ENCODE measurements at regions not wholly inside any gene's neighbourhood (a gene's known extent, or its start where the extent isn't known, plus 50 kb on each side); places are given as distances from the start of the nearest gene placed in this dataset.

GRCh38 chr9:71253011-71253410 is 131.6 kb upstream of the TRPM3 start (continued):
- TF ChIP-seq USF2 (IDR thresholded peaks at IDR 0.05) (no peak), ZSCAN20 (CRISPR knock-in tag; IDR thresholded peaks at IDR 0.05) (no peak), FOXS1 (CRISPR knock-in tag; IDR thresholded peaks at IDR 0.05) (no peak)

- DNase-seq (ENCODE audit: low read depth in 1 of 2, low spot score in 1 of 2) (no peak), FAIRE-seq (no peak), ATAC-seq (no peak)
- Histone ChIP-seq H3K4me1 (no peaks in the 10 kb centered on the region), H3K4me2 (no peak overlapping the region), H3K4me3 (no peak overlapping the region), H3K27ac (no peak overlapping the region), H3K9me3 (no peaks in the 10 kb centered on the region)
- CTCF ChIA-PET, result interaction anchor here (0.6 to 5.4 kb wide), 13 partner anchors 10 to 774 kb away, joined by 3 to 114 read pairs (median 5); no protein-coding TSS in a partner anchor
- POLR2A ChIA-PET, result no interaction called here
- TF ChIP-seq NFE2L2 (conservative IDR thresholded peaks at IDR 0.05; ENCODE audit: low read length) (no peak), SMC3 (IDR thresholded peaks at IDR 0.05) (no peak), MYC (IDR thresholded peaks at IDR 0.05; ENCODE audit: borderline replicate concordance, low read length) (no peak), POLR2AphosphoS2 (conservative IDR thresholded peaks at IDR 0.05; ENCODE audit: low read length) (no peak), CEBPB (IDR thresholded peaks at IDR 0.05) (no peak), EHMT2 (IDR thresholded peaks at IDR 0.05; ENCODE audit: low read depth) (no peak), POLR2A (IDR thresholded peaks at IDR 0.05; ENCODE audit: low read length) (no peak), PHF8 (IDR thresholded peaks at IDR 0.05; ENCODE audit: borderline replicate concordance, low read depth) (no peak), RCOR1 (IDR thresholded peaks at IDR 0.05; ENCODE audit: low read depth, low read length) (no peak), EP300 (IDR thresholded peaks at IDR 0.05) (no peak), MAX (IDR thresholded peaks at IDR 0.05) (no peak), CHD4 (IDR thresholded peaks at IDR 0.05; ENCODE audit: borderline replicate concordance) (no peak)
- WGBS (ENCODE audit: missing lambda C conversion rate), result under 1% methylated on average over 4 of the region's 4 CpGs
These were observed 129.2 kb upstream of the TRPM3 start for GRCh38 chr9:71250581-71250980.

GRCh38 chr9:71249729-71250317 is 128.4 kb upstream of the TRPM3 start:
- no peak overlapping the region for H3K4me2 ChIP-seq
- H3K4me3 ChIP-seq, result no peak overlapping the region
- CTCF ChIA-PET, result interaction anchor here (0.6 to 5.4 kb wide), 22 partner anchors 9 to 779 kb away, joined by 3 to 114 read pairs (median 4); no protein-coding TSS in a partner anchor
- FAIRE-seq (peak; percentile 97), DNase-seq (ENCODE audit: low read depth in 1 of 2, low spot score in 1 of 2) (peak; percentile 55 to 73), ATAC-seq (peak; percentile 90)
- no peak for TF ChIP-seq PHF8 (IDR thresholded peaks at IDR 0.05; ENCODE audit: borderline replicate concordance, low read depth)
- peak; percentile 96 for TF ChIP-seq CTCF (IDR thresholded peaks at IDR 0.05)
- 0 out of 2 replicates have a peak, but pooled peaks have one; percentile 37 for TF ChIP-seq MAX (IDR thresholded peaks at IDR 0.05)
- TF ChIP-seq BHLHE40 (IDR thresholded peaks at IDR 0.05; ENCODE audit: low read depth, low read length), result no peak
- TF ChIP-seq REST (IDR thresholded peaks at IDR 0.05), result no peak
- TF ChIP-seq ATOH8 (CRISPR knock-in tag; IDR thresholded peaks at IDR 0.05; ENCODE audit: low read depth), result no peak
- peak; percentile 91 for TF ChIP-seq SMC3 (IDR thresholded peaks at IDR 0.05)
- TF ChIP-seq RAD21 (conservative IDR thresholded peaks at IDR 0.05 in 1 of 2, IDR thresholded peaks at IDR 0.05 in 1 of 2), result peak; percentile 67
- H3K4me1 ChIP-seq, result no peaks in the 10 kb centered on the region
- H3K9me3 ChIP-seq, result no peaks in the 10 kb centered on the region
- under 1% methylated on average over 5 of the region's 5 CpGs for WGBS (ENCODE audit: missing lambda C conversion rate)
- POLR2A ChIA-PET, result no interaction called here
- no peak overlapping the region for H3K27ac ChIP-seq

Measured in A549 (cell line).